Panc1 (cell line): ENCODE measurements at regions not wholly inside any gene's neighbourhood (a gene's known extent, or its start where the extent isn't known, plus 50 kb on each side); places are given as distances from the start of the nearest gene placed in this dataset.

Source experiments
- ATAC-seq: fragments of 200-7000 bp; cut with Tn5 transposase; 2 replicates; pipeline ENCODE4 v1.9.1; 2020; ENCODE audit warnings: mild to moderate bottlenecking, moderate library complexity
- BruUV-seq: library from RNA; stranded (reverse); fragments of 400-500 nt; replicated peaks from 2 replicates; lab custom pipeline; 2021; lab: Mats Ljungman, UMichigan
- CTCF ChIA-PET: fragments of 300-600 bp; sonication (Branson Sonifier 250); formaldehyde crosslinking; loops from one replicate; lab custom pipeline; 2022; ENCODE audit warnings: antibody characterized with exemption; lab: Charles Lee
- POLR2A ChIA-PET: fragments of 300-600 bp; sonication (Branson Sonifier 250); formaldehyde crosslinking; loops from one replicate; lab custom pipeline; 2022; ENCODE audit warnings: antibody characterized with exemption; lab: Charles Lee
- DNase-seq: peaks from one replicate; pipeline ENCODE4 v3.0.0-alpha.2; 2010; ENCODE audit warnings: low read depth, low spot score
- H3K27ac ChIP-seq: 2 replicates; pipeline ENCODE4 v1.5.1; 2011; ENCODE audit warnings: mild to moderate bottlenecking, low read length, inconsistent platforms
- H3K27me3 ChIP-seq: fragments of 200-500 bp; sonication (Bioruptor generic); 2 replicates; pipeline ENCODE4 v1.6.0; 2014; ENCODE audit warnings: low read length, inconsistent platforms; ENCODE audit not compliant: control insufficient read depth, insufficient read depth
- H3K36me3 ChIP-seq: fragments of 200-500 bp; sonication (Bioruptor generic); 2 replicates; pipeline ENCODE4 v1.5.1; 2014; ENCODE audit warnings: inconsistent platforms, mild to moderate bottlenecking, low read length, moderate library complexity; ENCODE audit not compliant: control insufficient read depth, insufficient read depth
- H3K4me1 ChIP-seq: 2 replicates; pipeline ENCODE4 v1.5.1; 2011; ENCODE audit warnings: inconsistent platforms, mild to moderate bottlenecking, low read length, moderate library complexity; ENCODE audit not compliant: control insufficient read depth, insufficient read depth
- H3K4me3 ChIP-seq, 2 experiments: 2 replicates each; pipeline ENCODE4 v1.5.1; 2011 to 2012; ENCODE audit warnings: low read depth in 2 of 2, low read length in 2 of 2, mild to moderate bottlenecking in 2 of 2, inconsistent platforms in 1 of 2, moderate library complexity in 1 of 2
- H3K9me3 ChIP-seq: fragments of 200-500 bp; sonication (Bioruptor generic); 2 replicates; pipeline ENCODE4 v1.5.1; 2014; ENCODE audit warnings: low read depth, mild to moderate bottlenecking, inconsistent platforms, low read length, moderate library complexity; ENCODE audit not compliant: control insufficient read depth, insufficient read depth
- POLR2AphosphoS5 ChIP-seq: IDR thresholded peaks from 2 replicates; pipeline ENCODE4 v1.6.1; 2012; ENCODE audit warnings: mild to moderate bottlenecking, low read depth, low read length, moderate library complexity
- SIN3A ChIP-seq: IDR thresholded peaks from 2 replicates; pipeline ENCODE4 v1.6.1; 2012; ENCODE audit warnings: low read depth, mild to moderate bottlenecking, low read length, moderate library complexity, borderline replicate concordance; ENCODE audit not compliant: insufficient read depth
- TCF7L2 ChIP-seq: IDR thresholded peaks from 2 replicates; pipeline ENCODE4 v1.6.1; 2011; ENCODE audit warnings: mild to moderate bottlenecking, low read depth, low read length, inconsistent platforms
- in situ Hi-C: cut with HindIII; loops from 2 replicates; pipeline ENCODE4 v1.10.0; 2016; ENCODE audit warnings: low sequenced_read_pairs, low pct_unique_long_range_greater_than_20kb
- intact Hi-C: fragments of 100-400 bp; cut with micrococcal nuclease; formaldehyde crosslinking; loops from one replicate; pipeline ENCODE4 v1.10.0; 2022; ENCODE audit not compliant: unreplicated experiment
- TF ChIP-seq, protein P1 (sequence below), 2 experiments: IDR thresholded peaks; 2 replicates each; pipeline ENCODE4 v1.6.1; 2011 to 2012; ENCODE audit warnings: low read depth in 2 of 2, control low read depth in 1 of 2, low read length in 1 of 2, mild to moderate bottlenecking in 1 of 2, moderate library complexity in 1 of 2; ENCODE audit not compliant: insufficient read depth in 1 of 2
- TF ChIP-seq, protein P2 (sequence below): fragments of 450-650 bp; IDR thresholded peaks from 2 replicates; pipeline ENCODE4 v1.5.1; 2017; ENCODE audit warnings: mild to moderate bottlenecking

DNA sequence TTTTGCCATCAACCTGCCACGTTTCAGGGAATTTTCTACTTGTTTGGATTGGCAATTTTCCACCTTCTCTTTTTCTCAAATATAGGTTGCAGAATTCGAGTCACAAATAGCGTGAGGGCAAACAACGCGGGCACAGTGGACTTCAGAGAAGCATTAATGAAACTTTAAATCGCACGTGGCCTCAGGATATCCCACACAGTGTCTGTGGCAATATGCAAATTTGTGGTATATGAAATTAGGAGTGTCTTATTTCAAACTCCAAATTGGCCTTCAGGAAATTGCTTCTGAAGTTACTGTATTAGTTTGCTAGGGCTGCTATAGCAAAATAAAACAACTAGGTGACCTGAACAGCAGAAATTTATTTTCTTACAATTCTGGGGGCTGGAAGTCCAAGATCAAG, 91.2 kb downstream of the MTRR start:
- no peaks in the 10 kb centered on the region for H3K9me3 ChIP-seq
- intact Hi-C loops = no loop called here
- H3K36me3 ChIP-seq = no peaks in the 10 kb centered on the region
- H3K27ac ChIP-seq = no peak overlapping the region
- H3K4me1 ChIP-seq = no peaks in the 10 kb centered on the region
- BruUV-seq = no TSS peak
- ATAC-seq = no peak
- in situ Hi-C loops = no loop called here
- TF ChIP-seq SIN3A (no peak), TCF7L2 (no peak), POLR2AphosphoS5 (no peak)
- TF ChIP-seq, protein P1, sequence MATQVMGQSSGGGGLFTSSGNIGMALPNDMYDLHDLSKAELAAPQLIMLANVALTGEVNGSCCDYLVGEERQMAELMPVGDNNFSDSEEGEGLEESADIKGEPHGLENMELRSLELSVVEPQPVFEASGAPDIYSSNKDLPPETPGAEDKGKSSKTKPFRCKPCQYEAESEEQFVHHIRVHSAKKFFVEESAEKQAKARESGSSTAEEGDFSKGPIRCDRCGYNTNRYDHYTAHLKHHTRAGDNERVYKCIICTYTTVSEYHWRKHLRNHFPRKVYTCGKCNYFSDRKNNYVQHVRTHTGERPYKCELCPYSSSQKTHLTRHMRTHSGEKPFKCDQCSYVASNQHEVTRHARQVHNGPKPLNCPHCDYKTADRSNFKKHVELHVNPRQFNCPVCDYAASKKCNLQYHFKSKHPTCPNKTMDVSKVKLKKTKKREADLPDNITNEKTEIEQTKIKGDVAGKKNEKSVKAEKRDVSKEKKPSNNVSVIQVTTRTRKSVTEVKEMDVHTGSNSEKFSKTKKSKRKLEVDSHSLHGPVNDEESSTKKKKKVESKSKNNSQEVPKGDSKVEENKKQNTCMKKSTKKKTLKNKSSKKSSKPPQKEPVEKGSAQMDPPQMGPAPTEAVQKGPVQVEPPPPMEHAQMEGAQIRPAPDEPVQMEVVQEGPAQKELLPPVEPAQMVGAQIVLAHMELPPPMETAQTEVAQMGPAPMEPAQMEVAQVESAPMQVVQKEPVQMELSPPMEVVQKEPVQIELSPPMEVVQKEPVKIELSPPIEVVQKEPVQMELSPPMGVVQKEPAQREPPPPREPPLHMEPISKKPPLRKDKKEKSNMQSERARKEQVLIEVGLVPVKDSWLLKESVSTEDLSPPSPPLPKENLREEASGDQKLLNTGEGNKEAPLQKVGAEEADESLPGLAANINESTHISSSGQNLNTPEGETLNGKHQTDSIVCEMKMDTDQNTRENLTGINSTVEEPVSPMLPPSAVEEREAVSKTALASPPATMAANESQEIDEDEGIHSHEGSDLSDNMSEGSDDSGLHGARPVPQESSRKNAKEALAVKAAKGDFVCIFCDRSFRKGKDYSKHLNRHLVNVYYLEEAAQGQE (IDR thresholded peaks at IDR 0.05; ENCODE audit: insufficient read depth in 1 of 2, low read depth in 2 of 2, low read length in 1 of 2) = no peak
- TF ChIP-seq, protein P2, sequence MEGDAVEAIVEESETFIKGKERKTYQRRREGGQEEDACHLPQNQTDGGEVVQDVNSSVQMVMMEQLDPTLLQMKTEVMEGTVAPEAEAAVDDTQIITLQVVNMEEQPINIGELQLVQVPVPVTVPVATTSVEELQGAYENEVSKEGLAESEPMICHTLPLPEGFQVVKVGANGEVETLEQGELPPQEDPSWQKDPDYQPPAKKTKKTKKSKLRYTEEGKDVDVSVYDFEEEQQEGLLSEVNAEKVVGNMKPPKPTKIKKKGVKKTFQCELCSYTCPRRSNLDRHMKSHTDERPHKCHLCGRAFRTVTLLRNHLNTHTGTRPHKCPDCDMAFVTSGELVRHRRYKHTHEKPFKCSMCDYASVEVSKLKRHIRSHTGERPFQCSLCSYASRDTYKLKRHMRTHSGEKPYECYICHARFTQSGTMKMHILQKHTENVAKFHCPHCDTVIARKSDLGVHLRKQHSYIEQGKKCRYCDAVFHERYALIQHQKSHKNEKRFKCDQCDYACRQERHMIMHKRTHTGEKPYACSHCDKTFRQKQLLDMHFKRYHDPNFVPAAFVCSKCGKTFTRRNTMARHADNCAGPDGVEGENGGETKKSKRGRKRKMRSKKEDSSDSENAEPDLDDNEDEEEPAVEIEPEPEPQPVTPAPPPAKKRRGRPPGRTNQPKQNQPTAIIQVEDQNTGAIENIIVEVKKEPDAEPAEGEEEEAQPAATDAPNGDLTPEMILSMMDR = no peak
- ChIA-PET CTCF (no interaction called here), POLR2A (no interaction called here)
- no peak for DNase-seq
- H3K27me3 ChIP-seq = no peaks in the 10 kb centered on the region
- H3K4me3 ChIP-seq = no peak overlapping the region

DNA sequence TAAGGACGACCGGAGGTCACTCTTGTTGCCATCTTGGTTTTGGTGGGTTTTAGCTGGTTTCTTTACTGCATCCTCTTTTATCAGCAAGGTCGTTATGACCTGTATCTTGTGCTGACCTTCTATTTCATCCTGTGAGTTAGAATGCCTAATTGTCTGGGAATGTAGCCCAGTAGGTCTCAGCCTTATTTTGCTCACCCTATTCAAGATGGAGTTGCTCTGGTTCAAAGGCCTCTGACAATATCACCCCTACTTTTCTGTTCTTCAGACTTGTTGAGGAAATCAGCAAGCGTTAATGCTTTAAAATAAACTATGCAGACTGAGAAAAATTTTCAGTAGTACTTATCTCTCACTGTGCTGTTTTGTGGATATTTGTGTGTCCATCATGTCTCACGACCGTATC, 92.6 kb downstream of the MTRR start:
- no peak for ATAC-seq
- ChIA-PET POLR2A (no interaction called here), CTCF (no interaction called here)

More for the DNA sequence above, 92.6 kb downstream of the MTRR start:
- H3K4me3 ChIP-seq = no peak overlapping the region
- intact Hi-C loops = no loop called here
- H3K27me3 ChIP-seq = no peaks in the 10 kb centered on the region
- in situ Hi-C loops = no loop called here
- no peak for DNase-seq
- no peak overlapping the region for H3K27ac ChIP-seq
- no TSS peak for BruUV-seq
- no peaks in the 10 kb centered on the region for H3K36me3 ChIP-seq
- TF ChIP-seq TCF7L2 (no peak), POLR2AphosphoS5 (no peak), SIN3A (no peak)
- TF ChIP-seq, protein P2 = no peak
- no peaks in the 10 kb centered on the region for H3K4me1 ChIP-seq
- no peaks in the 10 kb centered on the region for H3K9me3 ChIP-seq
